Upper lobe of left lung (tissue), 4 donors: ENCODE measurements at regions not wholly inside any gene's neighbourhood (a gene's known extent, or its start where the extent isn't known, plus 50 kb on each side); places are given as distances from the start of the nearest gene placed in this dataset.
"Not testable (repeated sequence)": the region's sequence is repeated elsewhere in the genome, so short reads cannot be mapped to it uniquely, and the experiment has no call there.

Source experiments
- EP300 ChIP-seq, 4 donors: sonication (generic); formaldehyde crosslinking; IDR thresholded peaks; one replicate each; pipeline ENCODE4 v1.5.1; 2017; ENCODE audit warnings: antibody characterized with exemption in 4 of 4, control low read depth in 2 of 4
- POLR2A ChIP-seq, 4 donors: fragments of 450-650 bp; IDR thresholded peaks; one replicate each; pipeline ENCODE4 v1.5.1; 2016 to 2017; ENCODE audit warnings: antibody characterized with exemption in 4 of 4, mild to moderate bottlenecking in 2 of 4
- TF ChIP-seq, protein P1 (sequence below), 6 experiments: fragments of 450-650 bp in 4 of 6; fragments of 200-600 bp in 2 of 6; sonication (generic) in 2 of 6; IDR thresholded peaks; one replicate each; pipeline ENCODE4 v1.5.1; 2016 to 2019; ENCODE audit warnings: antibody characterized with exemption in 6 of 6

DNA sequence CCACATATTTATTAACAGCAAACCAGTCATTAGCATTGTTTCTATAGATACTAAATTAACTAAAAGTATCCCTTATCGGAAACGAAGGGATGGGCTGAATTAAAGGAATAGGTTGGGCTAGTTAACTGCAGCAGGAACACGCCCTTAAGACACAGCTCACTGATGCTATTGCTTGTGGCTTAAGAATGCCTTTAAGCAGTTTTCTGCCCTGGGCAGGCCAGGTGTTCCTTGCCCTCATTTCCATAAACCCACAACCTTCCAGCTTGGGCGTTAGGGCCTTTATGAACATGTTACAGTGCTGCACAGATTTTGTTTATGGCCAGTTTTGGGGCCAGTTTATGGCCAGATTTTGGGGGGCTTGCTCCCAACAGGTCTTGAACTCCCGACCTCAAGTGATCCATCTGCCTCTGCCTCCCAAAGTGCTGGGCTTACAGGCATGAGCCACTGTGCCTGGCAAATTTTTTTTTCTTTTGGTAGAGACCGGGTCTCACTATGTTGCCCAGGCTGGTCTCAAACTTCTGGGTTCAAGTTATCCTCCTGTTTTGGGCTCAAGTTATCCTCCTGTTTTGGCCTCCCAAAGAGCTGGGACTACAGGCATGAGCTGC, 90.1 kb upstream of the GRIN2A start:
- TF ChIP-seq, protein P1, sequence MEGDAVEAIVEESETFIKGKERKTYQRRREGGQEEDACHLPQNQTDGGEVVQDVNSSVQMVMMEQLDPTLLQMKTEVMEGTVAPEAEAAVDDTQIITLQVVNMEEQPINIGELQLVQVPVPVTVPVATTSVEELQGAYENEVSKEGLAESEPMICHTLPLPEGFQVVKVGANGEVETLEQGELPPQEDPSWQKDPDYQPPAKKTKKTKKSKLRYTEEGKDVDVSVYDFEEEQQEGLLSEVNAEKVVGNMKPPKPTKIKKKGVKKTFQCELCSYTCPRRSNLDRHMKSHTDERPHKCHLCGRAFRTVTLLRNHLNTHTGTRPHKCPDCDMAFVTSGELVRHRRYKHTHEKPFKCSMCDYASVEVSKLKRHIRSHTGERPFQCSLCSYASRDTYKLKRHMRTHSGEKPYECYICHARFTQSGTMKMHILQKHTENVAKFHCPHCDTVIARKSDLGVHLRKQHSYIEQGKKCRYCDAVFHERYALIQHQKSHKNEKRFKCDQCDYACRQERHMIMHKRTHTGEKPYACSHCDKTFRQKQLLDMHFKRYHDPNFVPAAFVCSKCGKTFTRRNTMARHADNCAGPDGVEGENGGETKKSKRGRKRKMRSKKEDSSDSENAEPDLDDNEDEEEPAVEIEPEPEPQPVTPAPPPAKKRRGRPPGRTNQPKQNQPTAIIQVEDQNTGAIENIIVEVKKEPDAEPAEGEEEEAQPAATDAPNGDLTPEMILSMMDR (IDR thresholded peaks at IDR 0.05) = not testable (repeated sequence)
- not testable (repeated sequence) for TF ChIP-seq EP300, POLR2A (IDR thresholded peaks at IDR 0.05)
